ENCODE measurements at regions not wholly inside any gene's neighbourhood (a gene's known extent, or its start where the extent isn't known, plus 50 kb on each side); places are given as distances from the start of the nearest gene placed in this dataset.

DNA sequence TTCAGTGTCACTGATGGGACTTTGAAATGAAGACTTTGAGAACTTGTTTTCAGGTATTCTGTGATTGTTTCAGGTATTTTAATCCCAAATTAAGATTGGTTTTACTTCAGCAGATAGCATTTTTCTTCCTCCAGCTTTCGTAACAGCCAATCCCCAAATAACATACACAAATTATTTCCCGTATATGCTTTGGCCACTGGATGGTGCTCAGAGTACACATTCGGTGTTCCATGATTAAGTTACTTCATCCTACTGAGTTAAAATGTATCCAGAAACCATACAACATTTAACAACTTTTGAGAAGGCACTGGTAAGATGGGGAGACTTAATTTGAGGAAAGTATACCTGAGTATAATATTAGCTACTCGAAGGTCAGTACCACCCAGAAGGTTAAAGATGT, 233.4 kb upstream of the FAM47A start:
- 13% methylated on average over 1 of the region's 4 CpGs for WGBS
- Histone ChIP-seq H2AFZ (ENCODE audit: low read depth, low read length) (no peak overlapping the region), H3K4me1 (ENCODE audit: control insufficient read depth, insufficient read depth, low read depth, low read length) (no peaks in the 10 kb centered on the region), H3K4me2 (ENCODE audit: low read length, poor library complexity, severe bottlenecking) (no peak overlapping the region), H3K9ac (ENCODE audit: low read length) (no peak overlapping the region), H3K79me1 (replicated peaks; ENCODE audit: low read length, poor library complexity, severe bottlenecking) (no peaks in the 10 kb centered on the region), H3K4ac (ENCODE audit: low read depth in 1 of 2, low read length in 2 of 2) (no peak overlapping the region), H3K27ac (ENCODE audit: low read length, poor library complexity, severe bottlenecking) (no peak overlapping the region), H2BK5ac (ENCODE audit: low read depth, low read length, poor library complexity, severe bottlenecking) (no peak overlapping the region), H2BK15ac (ENCODE audit: low read depth, poor library complexity, severe bottlenecking) (no peak overlapping the region), H2BK12ac (ENCODE audit: low read length in 2 of 2) (no peak overlapping the region), H2BK120ac (ENCODE audit: low read depth, low read length) (no peak overlapping the region), H3K23ac (ENCODE audit: low read length in 2 of 2) (no peak overlapping the region), H4K91ac (ENCODE audit: low read length) (no peak overlapping the region), H3K9me3 (ENCODE audit: control insufficient read depth, low read length) (no peaks in the 10 kb centered on the region), H3K27me3 (ENCODE audit: control insufficient read depth in 1 of 2, insufficient read depth in 1 of 2, low read length in 2 of 2) (no peaks in the 10 kb centered on the region), H4K8ac (ENCODE audit: low read length) (no peak overlapping the region), H3K36me3 (ENCODE audit: control insufficient read depth in 1 of 2, insufficient read depth in 2 of 2, low read depth in 1 of 2, low read length in 2 of 2) (no peaks in the 10 kb centered on the region), H2AK5ac (ENCODE audit: low read length, severe bottlenecking) (no peak overlapping the region), H3K4me3 (ENCODE audit: insufficient read depth in 1 of 2, low read depth in 1 of 2, low read length in 2 of 2) (no peak overlapping the region), H3K18ac (ENCODE audit: low read depth in 1 of 2, low read length in 2 of 2) (no peak overlapping the region), H3K14ac (ENCODE audit: low read length in 2 of 2) (no peak overlapping the region)
- peak; percentile 22 for DNase-seq

DNA sequence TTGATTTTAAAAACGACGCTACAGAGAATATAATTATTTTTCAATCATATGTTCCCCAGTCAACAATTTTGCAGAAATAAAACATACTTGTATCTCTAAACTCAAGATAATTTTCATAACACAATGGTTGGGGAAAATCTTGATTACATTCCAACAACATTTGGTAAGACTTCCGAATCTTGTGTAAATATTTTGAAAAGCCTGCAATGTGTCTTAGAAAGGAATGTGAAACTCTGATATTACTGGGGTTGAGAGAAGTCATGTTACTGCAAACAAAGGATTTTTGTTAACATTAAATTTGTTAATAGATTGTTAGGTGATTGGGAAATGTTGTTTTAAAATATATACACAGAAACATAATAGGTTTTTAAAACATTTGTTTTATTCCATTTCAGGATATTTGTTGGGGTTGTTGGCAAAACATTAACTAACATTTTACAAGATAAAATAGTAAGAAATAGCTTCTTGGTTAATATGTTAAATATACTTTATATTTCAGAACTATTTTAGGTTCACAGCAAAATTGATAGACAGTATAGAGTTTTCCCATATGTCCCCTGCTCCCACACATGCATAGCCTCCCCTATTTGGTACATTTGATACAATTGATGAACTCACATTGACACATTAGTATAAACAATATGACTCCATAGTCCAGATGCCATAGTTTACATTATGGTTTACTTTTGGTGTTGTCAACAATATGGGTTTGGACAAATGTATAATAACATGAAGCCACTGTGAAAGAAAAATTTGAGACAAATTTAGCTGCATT, 218.6 kb upstream of the FAM47A start:
- H3K79me1 ChIP-seq (replicated peaks; ENCODE audit: low read length, poor library complexity, severe bottlenecking), result no peaks in the 10 kb centered on the region

DNA sequence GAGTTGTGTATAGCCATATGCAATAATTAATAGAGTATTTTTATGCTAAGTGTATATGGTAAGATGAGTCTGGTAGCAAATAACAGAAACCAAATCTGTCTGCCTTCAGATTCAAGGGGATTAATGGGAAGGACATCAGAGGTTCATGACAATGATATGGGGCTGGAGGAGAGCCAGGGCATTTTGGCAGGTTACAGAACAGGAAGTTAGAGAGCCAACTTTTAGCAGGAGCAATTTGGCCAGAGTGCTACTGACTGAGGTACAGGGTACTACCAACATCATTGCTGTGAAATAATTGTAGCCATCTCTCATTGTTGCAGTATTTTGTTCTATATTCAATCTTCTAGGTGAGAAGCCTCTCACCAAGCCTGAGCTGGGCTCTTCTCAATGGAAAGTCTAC, 210.9 kb upstream of the FAM47A start:
- Histone ChIP-seq H2BK120ac (ENCODE audit: low read depth, low read length) (no peak overlapping the region), H3K4me1 (ENCODE audit: control insufficient read depth, insufficient read depth, low read depth, low read length) (no peaks in the 10 kb centered on the region), H2BK5ac (ENCODE audit: low read depth, low read length, poor library complexity, severe bottlenecking) (no peak overlapping the region), H3K14ac (ENCODE audit: low read length in 2 of 2) (no peak overlapping the region), H2AFZ (ENCODE audit: low read depth, low read length) (no peak overlapping the region), H3K9ac (ENCODE audit: low read length) (no peak overlapping the region), H3K27ac (ENCODE audit: low read length, poor library complexity, severe bottlenecking) (no peak overlapping the region), H3K9me3 (ENCODE audit: control insufficient read depth, low read length) (no peaks in the 10 kb centered on the region), H3K36me3 (ENCODE audit: control insufficient read depth in 1 of 2, insufficient read depth in 2 of 2, low read depth in 1 of 2, low read length in 2 of 2) (no peaks in the 10 kb centered on the region), H2AK5ac (ENCODE audit: low read length, severe bottlenecking) (no peak overlapping the region), H3K18ac (ENCODE audit: low read depth in 1 of 2, low read length in 2 of 2) (no peak overlapping the region), H4K91ac (ENCODE audit: low read length) (no peak overlapping the region), H3K27me3 (ENCODE audit: control insufficient read depth in 1 of 2, insufficient read depth in 1 of 2, low read length in 2 of 2) (no peaks in the 10 kb centered on the region), H3K4me2 (ENCODE audit: low read length, poor library complexity, severe bottlenecking) (no peak overlapping the region), H3K4ac (ENCODE audit: low read depth in 1 of 2, low read length in 2 of 2) (no peak overlapping the region), H3K23ac (ENCODE audit: low read length in 2 of 2) (no peak overlapping the region), H2BK15ac (ENCODE audit: low read depth, poor library complexity, severe bottlenecking) (no peak overlapping the region), H4K8ac (ENCODE audit: low read length) (no peak overlapping the region), H3K79me1 (replicated peaks; ENCODE audit: low read length, poor library complexity, severe bottlenecking) (no peaks in the 10 kb centered on the region), H2BK12ac (ENCODE audit: low read length in 2 of 2) (no peak overlapping the region), H3K4me3 (ENCODE audit: insufficient read depth in 1 of 2, low read depth in 1 of 2, low read length in 2 of 2) (no peak overlapping the region)
- DNase-seq, result no peak

More for the DNA sequence above, 218.6 kb upstream of the FAM47A start:
- Histone ChIP-seq H3K4ac (ENCODE audit: low read depth in 1 of 2, low read length in 2 of 2) (no peak overlapping the region), H3K36me3 (ENCODE audit: control insufficient read depth in 1 of 2, insufficient read depth in 2 of 2, low read depth in 1 of 2, low read length in 2 of 2) (no peaks in the 10 kb centered on the region), H4K91ac (ENCODE audit: low read length) (no peak overlapping the region), H3K4me3 (ENCODE audit: insufficient read depth in 1 of 2, low read depth in 1 of 2, low read length in 2 of 2) (no peak overlapping the region), H3K23ac (ENCODE audit: low read length in 2 of 2) (no peak overlapping the region), H2BK5ac (ENCODE audit: low read depth, low read length, poor library complexity, severe bottlenecking) (no peak overlapping the region), H3K27me3 (ENCODE audit: control insufficient read depth in 1 of 2, insufficient read depth in 1 of 2, low read length in 2 of 2) (no peaks in the 10 kb centered on the region), H3K4me1 (ENCODE audit: control insufficient read depth, insufficient read depth, low read depth, low read length) (no peaks in the 10 kb centered on the region), H3K4me2 (ENCODE audit: low read length, poor library complexity, severe bottlenecking) (no peak overlapping the region), H3K9me3 (ENCODE audit: control insufficient read depth, low read length) (no peaks in the 10 kb centered on the region), H4K8ac (ENCODE audit: low read length) (no peak overlapping the region), H2BK12ac (ENCODE audit: low read length in 2 of 2) (no peak overlapping the region), H2AK5ac (ENCODE audit: low read length, severe bottlenecking) (no peak overlapping the region), H3K18ac (ENCODE audit: low read depth in 1 of 2, low read length in 2 of 2) (no peak overlapping the region), H2AFZ (ENCODE audit: low read depth, low read length) (no peak overlapping the region), H2BK15ac (ENCODE audit: low read depth, poor library complexity, severe bottlenecking) (no peak overlapping the region), H2BK120ac (ENCODE audit: low read depth, low read length) (no peak overlapping the region), H3K14ac (ENCODE audit: low read length in 2 of 2) (no peak overlapping the region), H3K27ac (ENCODE audit: low read length, poor library complexity, severe bottlenecking) (no peak overlapping the region), H3K9ac (ENCODE audit: low read length) (no peak overlapping the region)
- DNase-seq, result peak; percentile 20
- WGBS, result no CpG with 5 or more reads among the region's 3 CpGs

DNA sequence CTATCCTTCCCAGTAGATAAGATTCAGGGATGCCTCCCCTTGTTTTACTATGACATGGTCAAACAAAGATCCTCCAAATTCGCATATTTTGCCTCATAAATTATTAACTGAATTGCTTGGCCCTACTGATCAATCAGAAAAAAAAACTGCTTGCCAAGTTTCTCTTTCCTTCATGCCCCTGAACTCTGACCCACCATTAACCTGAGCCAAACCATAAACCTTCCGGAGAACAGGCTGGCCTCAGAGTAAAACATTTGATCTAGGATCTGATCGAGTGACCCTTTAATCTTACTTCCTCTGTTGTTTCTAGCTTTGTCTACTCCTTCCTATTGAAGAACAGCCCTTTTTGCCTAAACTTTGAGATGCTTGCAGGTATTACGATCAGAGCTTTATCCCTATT, 209.7 kb upstream of the FAM47A start:
- no peak overlapping the region for H2BK15ac ChIP-seq (ENCODE audit: low read depth, poor library complexity, severe bottlenecking)
- H4K8ac ChIP-seq (ENCODE audit: low read length), result no peak overlapping the region
- no peak overlapping the region for H3K9ac ChIP-seq (ENCODE audit: low read length)
- no peak overlapping the region for H2BK12ac ChIP-seq (ENCODE audit: low read length in 2 of 2)
- no peak overlapping the region for H3K4me2 ChIP-seq (ENCODE audit: low read length, poor library complexity, severe bottlenecking)
- no peak overlapping the region for H2AK5ac ChIP-seq (ENCODE audit: low read length, severe bottlenecking)
- no peak overlapping the region for H2BK120ac ChIP-seq (ENCODE audit: low read depth, low read length)
- H3K14ac ChIP-seq (ENCODE audit: low read length in 2 of 2), result no peak overlapping the region
- no peak overlapping the region for H3K4ac ChIP-seq (ENCODE audit: low read depth in 1 of 2, low read length in 2 of 2)
- H2BK5ac ChIP-seq (ENCODE audit: low read depth, low read length, poor library complexity, severe bottlenecking), result no peak overlapping the region
- H3K36me3 ChIP-seq (ENCODE audit: control insufficient read depth in 1 of 2, insufficient read depth in 2 of 2, low read depth in 1 of 2, low read length in 2 of 2), result no peaks in the 10 kb centered on the region
- H3K27ac ChIP-seq (ENCODE audit: low read length, poor library complexity, severe bottlenecking), result no peak overlapping the region
- DNase-seq, result no peak
- no peaks in the 10 kb centered on the region for H3K9me3 ChIP-seq (ENCODE audit: control insufficient read depth, low read length)
- no peak overlapping the region for H3K18ac ChIP-seq (ENCODE audit: low read depth in 1 of 2, low read length in 2 of 2)
- 61% methylated on average over 3 of the region's 4 CpGs for WGBS
- no peak overlapping the region for H4K91ac ChIP-seq (ENCODE audit: low read length)
- H3K27me3 ChIP-seq (ENCODE audit: control insufficient read depth in 1 of 2, insufficient read depth in 1 of 2, low read length in 2 of 2), result no peaks in the 10 kb centered on the region
- H3K4me1 ChIP-seq (ENCODE audit: control insufficient read depth, insufficient read depth, low read depth, low read length), result no peaks in the 10 kb centered on the region
- no peak overlapping the region for H2AFZ ChIP-seq (ENCODE audit: low read depth, low read length)
- H3K23ac ChIP-seq (ENCODE audit: low read length in 2 of 2), result no peak overlapping the region
- H3K79me1 ChIP-seq (replicated peaks; ENCODE audit: low read length, poor library complexity, severe bottlenecking), result no peaks in the 10 kb centered on the region
- H3K4me3 ChIP-seq (ENCODE audit: insufficient read depth in 1 of 2, low read depth in 1 of 2, low read length in 2 of 2), result no peak overlapping the region

All from mesenchymal stem cell (in vitro differentiated cells and primary cell).